Mesothelial cell of epicardium (in vitro differentiated cells): ENCODE measurements at regions not wholly inside any gene's neighbourhood (a gene's known extent, or its start where the extent isn't known, plus 50 kb on each side); places are given as distances from the start of the nearest gene placed in this dataset.
"Not testable (repeated sequence)": the region's sequence is repeated elsewhere in the genome, so short reads cannot be mapped to it uniquely, and the experiment has no call there.

Experiments
- DNase-seq, 2 experiments: peaks; one replicate each; pipeline ENCODE4 v3.0.0; 2021; ENCODE audit warnings: low spot score in 2 of 2; ENCODE audit not compliant: unreplicated experiment in 2 of 2
- H3K27ac Mint-ChIP-seq: 2 replicates; pipeline ENCODE4 v1.8.0; 2021; ENCODE audit warnings: mixed read lengths
- H3K27me3 Mint-ChIP-seq: 2 replicates; pipeline ENCODE4 v1.8.0; 2021; ENCODE audit warnings: low read depth, mixed read lengths
- H3K36me3 Mint-ChIP-seq: 2 replicates; pipeline ENCODE4 v1.8.0; 2021; ENCODE audit warnings: mixed read lengths
- H3K4me1 Mint-ChIP-seq: 2 replicates; pipeline ENCODE4 v1.8.0; 2021; ENCODE audit warnings: mixed read lengths
- H3K4me3 Mint-ChIP-seq: 2 replicates; pipeline ENCODE4 v1.8.0; 2021; ENCODE audit warnings: mild to moderate bottlenecking, moderate library complexity, mixed read lengths
- H3K9me3 Mint-ChIP-seq: 2 replicates; pipeline ENCODE4 v1.8.0; 2021; ENCODE audit warnings: mixed read lengths
- TF ChIP-seq, protein P1 (sequence below): fragments of 200-600 bp; sonication (generic); IDR thresholded peaks from one replicate; pipeline ENCODE4 v1.5.0; 2021; ENCODE audit warnings: antibody characterized with exemption; ENCODE audit not compliant: unreplicated experiment

DNA sequence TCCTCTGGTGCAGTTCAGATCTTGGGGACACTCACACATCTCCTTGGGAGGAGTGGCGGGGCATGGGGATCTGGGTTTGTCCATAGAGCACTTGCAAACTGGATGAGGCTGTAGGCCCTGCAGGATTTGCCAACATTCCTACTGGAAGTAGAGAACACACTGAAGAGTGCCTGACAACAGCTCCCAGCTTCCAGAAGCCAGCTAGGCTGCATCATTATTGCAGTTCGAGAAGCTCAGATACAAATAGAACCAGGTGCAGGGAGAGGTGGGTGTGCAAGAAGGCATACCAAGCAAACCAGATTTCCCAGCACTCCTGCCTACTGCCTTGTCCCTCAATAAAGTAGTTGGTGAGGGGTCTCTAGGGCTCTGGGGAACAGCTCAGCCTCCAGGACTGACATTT is 52.5 kb downstream of the RHOB start:
- Mint-ChIP-seq H3K4me1 (peaks cover 44% of the 10 kb centered on the region), H3K4me3 (no peak overlapping the region), H3K9me3 (no peaks in the 10 kb centered on the region), H3K36me3 (no peaks in the 10 kb centered on the region), H3K27ac (no peak overlapping the region), H3K27me3 (no peaks in the 10 kb centered on the region)
- no peak for DNase-seq
- TF ChIP-seq, protein P1, sequence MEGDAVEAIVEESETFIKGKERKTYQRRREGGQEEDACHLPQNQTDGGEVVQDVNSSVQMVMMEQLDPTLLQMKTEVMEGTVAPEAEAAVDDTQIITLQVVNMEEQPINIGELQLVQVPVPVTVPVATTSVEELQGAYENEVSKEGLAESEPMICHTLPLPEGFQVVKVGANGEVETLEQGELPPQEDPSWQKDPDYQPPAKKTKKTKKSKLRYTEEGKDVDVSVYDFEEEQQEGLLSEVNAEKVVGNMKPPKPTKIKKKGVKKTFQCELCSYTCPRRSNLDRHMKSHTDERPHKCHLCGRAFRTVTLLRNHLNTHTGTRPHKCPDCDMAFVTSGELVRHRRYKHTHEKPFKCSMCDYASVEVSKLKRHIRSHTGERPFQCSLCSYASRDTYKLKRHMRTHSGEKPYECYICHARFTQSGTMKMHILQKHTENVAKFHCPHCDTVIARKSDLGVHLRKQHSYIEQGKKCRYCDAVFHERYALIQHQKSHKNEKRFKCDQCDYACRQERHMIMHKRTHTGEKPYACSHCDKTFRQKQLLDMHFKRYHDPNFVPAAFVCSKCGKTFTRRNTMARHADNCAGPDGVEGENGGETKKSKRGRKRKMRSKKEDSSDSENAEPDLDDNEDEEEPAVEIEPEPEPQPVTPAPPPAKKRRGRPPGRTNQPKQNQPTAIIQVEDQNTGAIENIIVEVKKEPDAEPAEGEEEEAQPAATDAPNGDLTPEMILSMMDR, result no peak

DNA sequence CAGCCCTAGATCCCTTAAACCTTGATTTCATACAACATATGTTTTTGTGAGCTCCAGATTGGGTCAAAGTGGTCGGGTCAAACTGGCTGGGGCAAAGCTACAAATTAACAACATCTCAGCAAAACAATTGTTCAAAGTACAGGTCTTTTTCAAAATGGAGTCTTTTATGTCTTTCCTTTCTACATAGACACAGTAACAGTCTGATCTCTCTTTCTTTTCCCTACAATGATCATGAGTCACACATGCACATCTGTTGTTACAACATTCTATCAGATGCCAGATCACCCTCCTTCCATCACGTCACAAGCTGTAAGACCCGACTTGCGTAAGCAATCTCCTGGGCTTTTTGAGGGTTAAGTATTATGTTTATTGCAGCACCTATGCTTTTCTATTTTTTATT is 55.1 kb downstream of the RHOB start:
- no peaks in the 10 kb centered on the region for H3K36me3 Mint-ChIP-seq
- H3K4me1 Mint-ChIP-seq, result peaks cover 29% of the 10 kb centered on the region
- DNase-seq, result no peak
- H3K4me3 Mint-ChIP-seq, result no peak overlapping the region
- H3K27ac Mint-ChIP-seq, result peak overlapping the region; percentile 99
- TF ChIP-seq, protein P1, result no peak
- H3K9me3 Mint-ChIP-seq, result no peaks in the 10 kb centered on the region
- H3K27me3 Mint-ChIP-seq, result no peaks in the 10 kb centered on the region

DNA sequence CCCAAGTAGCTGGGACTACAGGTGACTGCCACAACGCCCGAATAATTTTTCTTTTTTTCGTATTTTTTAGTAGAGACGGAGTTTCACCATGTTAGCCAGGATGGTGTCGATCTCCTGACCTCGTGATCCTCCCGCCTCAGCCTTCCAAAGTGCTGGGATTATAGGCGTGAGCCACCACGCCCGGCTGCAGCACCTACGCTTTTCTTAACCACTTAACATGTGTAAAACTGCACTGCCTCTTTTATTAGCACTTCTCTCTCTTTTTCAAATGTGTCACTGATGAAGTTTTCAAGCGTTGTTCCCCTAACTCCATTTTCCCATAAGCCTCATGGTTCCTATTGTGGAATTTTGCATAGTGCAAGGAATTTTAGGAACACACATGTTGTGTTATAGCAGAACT is 55.6 kb downstream of the RHOB start:
- H3K9me3 Mint-ChIP-seq, result not testable (repeated sequence)

DNA sequence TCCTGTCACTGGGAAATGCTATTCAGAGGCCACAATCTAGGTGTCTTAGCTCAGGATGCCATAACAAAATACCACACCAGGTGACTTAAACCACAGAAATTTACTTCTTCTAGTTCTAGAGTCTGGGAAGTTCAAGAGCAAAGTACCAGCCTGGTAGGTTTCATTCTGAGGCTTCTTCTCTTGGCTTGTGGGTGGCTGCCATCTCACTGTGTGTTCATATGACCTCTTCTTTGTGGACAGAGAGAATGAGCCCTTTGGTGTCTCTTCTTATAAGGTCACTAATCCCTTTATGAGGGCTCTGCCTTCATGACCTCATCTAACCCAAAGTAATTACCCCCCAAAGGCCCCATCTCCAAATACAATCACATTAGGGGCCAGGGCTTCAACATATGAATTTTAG is 57.3 kb downstream of the RHOB start:
- DNase-seq, result no peak
- TF ChIP-seq, protein P1, result no peak
- H3K36me3 Mint-ChIP-seq, result no peaks in the 10 kb centered on the region
- no peaks in the 10 kb centered on the region for H3K9me3 Mint-ChIP-seq
- no peak overlapping the region for H3K4me3 Mint-ChIP-seq
- peaks cover 30% of the 10 kb centered on the region for H3K4me1 Mint-ChIP-seq
- no peak overlapping the region for H3K27ac Mint-ChIP-seq
- no peaks in the 10 kb centered on the region for H3K27me3 Mint-ChIP-seq

More for the DNA sequence above, 55.6 kb downstream of the RHOB start:
- not testable (repeated sequence) for H3K4me3 Mint-ChIP-seq, H3K36me3 Mint-ChIP-seq, H3K27me3 Mint-ChIP-seq, DNase-seq
- peak overlapping the region; percentile 39 for H3K27ac Mint-ChIP-seq
- peaks cover 28% of the 10 kb centered on the region for H3K4me1 Mint-ChIP-seq

DNA sequence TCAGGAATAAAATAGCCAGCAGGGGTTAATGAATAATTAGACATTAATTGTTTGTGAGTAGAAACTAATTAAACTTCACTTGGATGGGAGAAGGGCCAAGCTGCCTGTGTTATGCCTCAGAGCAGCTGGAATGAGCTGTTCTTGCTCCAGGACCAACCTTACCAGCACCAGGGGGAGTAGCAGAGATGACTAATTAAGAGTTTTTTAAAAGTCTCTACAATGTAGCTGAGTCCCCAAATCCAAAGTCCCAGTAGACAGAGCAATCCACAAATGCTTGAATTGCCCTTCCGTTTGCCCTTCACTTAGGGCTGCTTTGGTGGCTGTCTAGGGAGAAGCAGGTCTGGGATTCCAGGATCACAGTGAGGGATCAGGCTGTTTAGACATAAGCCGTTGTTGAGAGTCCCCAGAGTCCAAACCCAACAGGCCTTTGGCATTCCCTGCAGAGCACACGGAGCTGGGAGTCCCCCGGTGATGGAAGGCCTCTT is 59.4 kb downstream of the RHOB start:
- no peaks in the 10 kb centered on the region for H3K27me3 Mint-ChIP-seq

DNA sequence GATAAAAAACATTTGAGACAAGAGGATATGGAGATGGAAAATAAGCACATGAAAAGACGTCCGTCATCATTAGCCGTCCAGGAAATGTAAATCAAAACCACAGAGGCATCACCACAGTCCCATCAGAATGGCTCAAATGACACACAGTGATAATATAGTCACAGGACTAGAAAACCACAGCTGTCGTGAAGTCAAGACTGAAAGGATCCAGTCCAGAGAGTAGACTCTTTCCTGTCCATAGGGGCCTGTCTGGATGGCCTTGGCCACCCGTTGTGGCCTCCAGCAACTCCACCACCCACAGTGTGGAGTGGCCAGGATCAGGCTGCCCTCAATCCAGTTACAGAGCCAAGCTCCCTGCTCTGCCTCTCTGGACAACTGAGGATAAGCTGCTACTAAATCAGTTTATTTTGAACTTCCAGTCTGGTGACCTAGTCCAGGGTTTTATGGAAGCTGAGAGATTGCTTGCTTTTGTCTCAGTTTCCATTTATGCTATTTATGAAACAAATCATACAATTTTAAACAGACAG is 60.4 kb downstream of the RHOB start:
- H3K27ac Mint-ChIP-seq, result peak overlapping the region; percentile 30
- H3K4me1 Mint-ChIP-seq, result peaks cover 31% of the 10 kb centered on the region
- TF ChIP-seq, protein P1, result no peak
- H3K9me3 Mint-ChIP-seq, result no peaks in the 10 kb centered on the region
- H3K4me3 Mint-ChIP-seq, result no peak overlapping the region
- no peaks in the 10 kb centered on the region for H3K27me3 Mint-ChIP-seq
- DNase-seq, result no peak
- H3K36me3 Mint-ChIP-seq, result no peaks in the 10 kb centered on the region

More for the DNA sequence above, 59.4 kb downstream of the RHOB start:
- Mint-ChIP-seq H3K4me1 (peaks cover 39% of the 10 kb centered on the region), H3K4me3 (no peak overlapping the region), H3K36me3 (no peaks in the 10 kb centered on the region), H3K9me3 (no peaks in the 10 kb centered on the region), H3K27ac (no peak overlapping the region)
- DNase-seq, result no peak
- TF ChIP-seq, protein P1, result no peak
